K562 (cell line): ENCODE measurements at regions not wholly inside any gene's neighbourhood (a gene's known extent, or its start where the extent isn't known, plus 50 kb on each side); places are given as distances from the start of the nearest gene placed in this dataset.

ENCODE experiments used
- ATAC-seq: fragments of 200-7000 bp; cut with Tn5 transposase; 3 replicates; pipeline ENCODE4 v1.9.1; 2020; ENCODE audit warnings: moderate library complexity
- BruUV-seq: library from RNA; stranded (reverse); fragments of 400-500 nt; replicated peaks from 2 replicates; lab custom pipeline; 2021; lab: Mats Ljungman, UMichigan
- CTCF ChIA-PET: fragments of 300-600 bp; formaldehyde crosslinking; extraction: SDS; loops from one replicate; lab custom pipeline; 2021; ENCODE audit warnings: low intra/inter-chr PET ratio; lab: Yijun Ruan, JAX
- POLR2A ChIA-PET: fragments of 300-600, 350-650 bp; sonication (Branson Sonifier 250); formaldehyde crosslinking; extraction: SDS; loops from one replicate; lab custom pipeline; 2021; ENCODE audit warnings: antibody characterized with exemption, inconsistent platforms; lab: Yijun Ruan, JAX
- DNase-seq, 4 experiments: peaks; one replicate each; pipeline versions ENCODE4 v3.0.0 to v3.0.0-alpha.2; 2011 to 2018; ENCODE audit warnings: low spot score in 3 of 4, mixed read lengths in 3 of 4; ENCODE audit errors: extremely low read depth in 1 of 4
- FAIRE-seq: peaks from 2 replicates; lab custom pipeline; 2011; peaks lifted over from hg19 to GRCh38; lab: Jason Lieb, UNC
- H2AFZ ChIP-seq: 2 replicates; pipeline ENCODE4 v1.6.0; 2011; ENCODE audit warnings: low read depth, low read length, control low read depth, inconsistent platforms
- H3K27ac ChIP-seq: fragments of 200-600 bp; 3 replicates; pipeline ENCODE4 v1.8.0; 2011; ENCODE audit warnings: low read depth, mild to moderate bottlenecking, control low read depth, inconsistent platforms, low read length, moderate library complexity, mixed read lengths; ENCODE audit errors: extremely low read depth
- H3K27me3 ChIP-seq, 2 experiments: fragments of 300-600 bp in 1 of 2; 2 replicates in 1 of 2; 3 replicates in 1 of 2; pipeline versions ENCODE4 v1.6.0 to v1.8.0; 2011; ENCODE audit warnings: inconsistent platforms in 2 of 2, low read length in 2 of 2, mild to moderate bottlenecking in 1 of 2, mixed read lengths in 1 of 2, moderate library complexity in 1 of 2; ENCODE audit not compliant: control insufficient read depth in 2 of 2, insufficient read depth in 2 of 2
- H3K36me3 ChIP-seq: fragments of 300-600 bp; 3 replicates; pipeline ENCODE4 v1.8.0; 2011; ENCODE audit warnings: mild to moderate bottlenecking, low read length, inconsistent platforms; ENCODE audit not compliant: control insufficient read depth, insufficient read depth
- H3K4me1 ChIP-seq, 2 experiments: fragments of 200-600 bp in 1 of 2; replicated peaks in 1 of 2; 2 replicates in 1 of 2; 3 replicates in 1 of 2; pipeline versions ENCODE4 v1.5.1 to v1.8.0; 2011; ENCODE audit warnings: inconsistent platforms in 2 of 2, low read length in 2 of 2, mild to moderate bottlenecking in 1 of 2, mixed read lengths in 1 of 2, moderate library complexity in 1 of 2; ENCODE audit not compliant: control insufficient read depth in 2 of 2, insufficient read depth in 2 of 2
- H3K4me2 ChIP-seq: 2 replicates; pipeline ENCODE4 v1.6.1; 2011; ENCODE audit warnings: low read length, control low read depth, inconsistent platforms, mixed read lengths; ENCODE audit not compliant: insufficient read depth
- H3K4me3 ChIP-seq: fragments of 200-600 bp; sonication (generic), shearing (Covaris generic); 2 replicates; pipeline ENCODE4 v1.5.1; 2016; ENCODE audit warnings: control low read depth, inconsistent platforms
- H3K79me2 ChIP-seq: fragments of 200-600 bp; 3 replicates; pipeline ENCODE4 v1.8.0; 2011; ENCODE audit warnings: low read length, inconsistent platforms; ENCODE audit not compliant: control insufficient read depth, insufficient read depth
- H3K9ac ChIP-seq, 2 experiments: 2 replicates each; pipeline versions ENCODE4 v1.6.0 to v1.6.1; 2011; ENCODE audit warnings: low read depth in 2 of 2, low read length in 2 of 2, control low read depth in 1 of 2, inconsistent platforms in 1 of 2, mild to moderate bottlenecking in 1 of 2, mixed read lengths in 1 of 2; ENCODE audit not compliant: insufficient read depth in 1 of 2
- H3K9me1 ChIP-seq: one replicate; pipeline ENCODE4 v1.6.0; 2011; ENCODE audit warnings: inconsistent platforms, mild to moderate bottlenecking, low read length, moderate library complexity; ENCODE audit not compliant: control insufficient read depth, insufficient read depth
- H3K9me3 ChIP-seq: replicated peaks from 2 replicates; pipeline ENCODE4 v1.5.1; 2011; ENCODE audit warnings: low read depth, low read length, inconsistent platforms; ENCODE audit not compliant: control insufficient read depth, insufficient read depth
- H4K20me1 ChIP-seq: replicated peaks from 2 replicates; pipeline ENCODE4 v1.6.1; 2011; ENCODE audit warnings: low read length, inconsistent platforms, mixed read lengths; ENCODE audit not compliant: control insufficient read depth, insufficient read depth
- CXXC5 ChIP-seq: fragments of 250-450 bp; sonication (Bioruptor Pico); IDR thresholded peaks from 2 replicates; pipeline ENCODE4 v1.8.0; 2022; ENCODE audit warnings: inconsistent platforms, mild to moderate bottlenecking, moderate library complexity
- PKNOX1 ChIP-seq: fragments of 450-650 bp; IDR thresholded peaks from 2 replicates; pipeline ENCODE4 v1.6.1; 2016
- RFX1 ChIP-seq: fragments of 450-650 bp; IDR thresholded peaks from 2 replicates; pipeline ENCODE4 v1.6.1; 2016; ENCODE audit warnings: mild to moderate bottlenecking, moderate library complexity
- SFPQ ChIP-seq: fragments of 200-400 bp; formaldehyde crosslinking; IDR thresholded peaks from 2 replicates; pipeline ENCODE4 v1.6.1; 2017; ENCODE audit warnings: mild to moderate bottlenecking, low read depth, low read length, moderate library complexity
- ZNF668 ChIP-seq: fragments of 250-450 bp; sonication (Bioruptor Pico); IDR thresholded peaks from 2 replicates; pipeline ENCODE4 v1.8.0; 2022; ENCODE audit warnings: mild to moderate bottlenecking, inconsistent platforms
- WGBS: fragments of 100-300 bp; shearing (Covaris generic); methylation state at CpG from one replicate; pipeline ENCODE4 v1.1.6; 2016; ENCODE audit warnings: low coverage, mixed read lengths; ENCODE audit not compliant: insufficient coverage; ENCODE audit errors: missing lambda C conversion rate; 5-methylcytosine and 5-hydroxymethylcytosine counted together
- in situ Hi-C: fragments of 300-500 bp; cut with MboI; formaldehyde crosslinking; loops from 4 replicates; pipeline ENCODE4 v1.15.0; 2018; ENCODE audit warnings: inconsistent platforms, mixed read lengths
- intact Hi-C: fragments of 100-400 bp; cut with micrococcal nuclease; formaldehyde crosslinking; loops from 2 replicates; pipeline ENCODE4 v1.14.2; 2022
- TF ChIP-seq, protein P1 (sequence below): sonication (generic); IDR thresholded peaks from 2 replicates; pipeline ENCODE4 v1.6.1; 2016

- BruUV-seq: no TSS peak
- DNase-seq: no peak
- Histone ChIP-seq H3K4me3 (no peak overlapping the region), H3K9me1 (no peaks in the 10 kb centered on the region), H4K20me1 (no peaks in the 10 kb centered on the region), H3K27ac (no peak overlapping the region), H3K36me3 (no peaks in the 10 kb centered on the region), H3K9ac (no peak overlapping the region), H3K79me2 (no peaks in the 10 kb centered on the region), H3K4me1 (no peaks in the 10 kb centered on the region), H3K9me3 (no peaks in the 10 kb centered on the region), H3K4me2 (no peak overlapping the region)
- POLR2A ChIA-PET: no interaction called here
- intact Hi-C loops: no loop called here
- CTCF ChIA-PET: no interaction called here
- WGBS: 0% methylated on average over 2 of the region's 2 CpGs
- no peak for TF ChIP-seq ZNF668
- no peak for TF ChIP-seq CXXC5 (CRISPR knock-in tag)
- TF ChIP-seq PKNOX1: no peak
- no peak for TF ChIP-seq RFX1
- TF ChIP-seq, protein P1, sequence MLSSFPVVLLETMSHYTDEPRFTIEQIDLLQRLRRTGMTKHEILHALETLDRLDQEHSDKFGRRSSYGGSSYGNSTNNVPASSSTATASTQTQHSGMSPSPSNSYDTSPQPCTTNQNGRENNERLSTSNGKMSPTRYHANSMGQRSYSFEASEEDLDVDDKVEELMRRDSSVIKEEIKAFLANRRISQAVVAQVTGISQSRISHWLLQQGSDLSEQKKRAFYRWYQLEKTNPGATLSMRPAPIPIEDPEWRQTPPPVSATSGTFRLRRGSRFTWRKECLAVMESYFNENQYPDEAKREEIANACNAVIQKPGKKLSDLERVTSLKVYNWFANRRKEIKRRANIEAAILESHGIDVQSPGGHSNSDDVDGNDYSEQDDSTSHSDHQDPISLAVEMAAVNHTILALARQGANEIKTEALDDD: no peak
- TF ChIP-seq, all 486 proteins: peak for 0
- no peak for FAIRE-seq
- Histone ChIP-seq H2AFZ (no peak overlapping the region), H3K27me3 (no peaks in the 10 kb centered on the region)
- in situ Hi-C loops: no loop called here
- ATAC-seq: no peak
Measured at GRCh38 chr9:10686943-10687342, 74.1 kb upstream of the PTPRD start.

- in situ Hi-C loops: no loop called here
- no peak for FAIRE-seq
- Histone ChIP-seq H3K4me1 (no peaks in the 10 kb centered on the region), H3K9ac (no peak overlapping the region), H3K4me3 (no peak overlapping the region), H4K20me1 (no peaks in the 10 kb centered on the region), H2AFZ (no peak overlapping the region), H3K27ac (no peak overlapping the region), H3K79me2 (no peaks in the 10 kb centered on the region), H3K36me3 (no peaks in the 10 kb centered on the region), H3K9me3 (no peaks in the 10 kb centered on the region), H3K9me1 (no peaks in the 10 kb centered on the region), H3K4me2 (no peak overlapping the region)
- POLR2A ChIA-PET: no interaction called here
- WGBS: 6% methylated on average over 2 of the region's 2 CpGs
- ATAC-seq: no peak
- no peak for DNase-seq
- BruUV-seq: no TSS peak
- no peak for TF ChIP-seq SFPQ
- TF ChIP-seq, all 486 proteins: peak for 0
- CTCF ChIA-PET: no interaction called here
- intact Hi-C loops: no loop called here
- no peaks in the 10 kb centered on the region for H3K27me3 ChIP-seq
Measured at GRCh38 chr9:10690546-10690945, 77.7 kb upstream of the PTPRD start.
